Heart left ventricle (tissue), 13 donors: ENCODE measurements at regions not wholly inside any gene's neighbourhood (a gene's known extent, or its start where the extent isn't known, plus 50 kb on each side); places are given as distances from the start of the nearest gene placed in this dataset.
"Not testable (repeated sequence)": the region's sequence is repeated elsewhere in the genome, so short reads cannot be mapped to it uniquely, and the experiment has no call there.

Source experiments
- CTCF ChIP-seq, 12 donors: fragments of 200-600 bp; sonication (generic) in 4 of 12; IDR thresholded peaks; one replicate each; pipeline versions ENCODE4 v1.5.0 to v1.8.0; 2018 to 2022; ENCODE audit warnings: antibody characterized with exemption in 12 of 12, mild to moderate bottlenecking in 5 of 12
- POLR2A ChIP-seq, 2 donors: fragments of 450-650 bp; IDR thresholded peaks; one replicate each; pipeline ENCODE4 v1.6.1; 2017; ENCODE audit warnings: antibody characterized with exemption in 2 of 2, mild to moderate bottlenecking in 2 of 2, moderate library complexity in 2 of 2
- donor health status: ischemic (EF 13 %, LVEDD 7.1; RV severe dilation, severe dysfunction).
- donor health status: DM: no; HTN: yes; CAD: no.
- donor health status: DM: no; HTN: no; CAD: no.
- donor health status: ischemic (EF 25% LVEDD 6.9; RV normal size, moderate dysfunction).
- donor health status: ischemic (EF 25% LVEDD 5.7; RV mildly dilated, moderate dysfunction).
- donor health status: ischemic (EF 35%, LVEDD 5.7; RV mildly dilated, moderate dysfunction).
- donor health status: nonischemic (EF 11% LVEDD 7.7; RV severe dilation, severe dysfunction).
- donor health status: DM: yes; HTN: yes; CAD: no.
- donor health status: PGD.
- donor health status: ischemic (EF 29% LVEDD 5.4; RV normal size, mild dysfunction).
- donor health status: nonischemic (EF 23%, LVEDD 6.1; RV moderate dilation, normal function).

DNA sequence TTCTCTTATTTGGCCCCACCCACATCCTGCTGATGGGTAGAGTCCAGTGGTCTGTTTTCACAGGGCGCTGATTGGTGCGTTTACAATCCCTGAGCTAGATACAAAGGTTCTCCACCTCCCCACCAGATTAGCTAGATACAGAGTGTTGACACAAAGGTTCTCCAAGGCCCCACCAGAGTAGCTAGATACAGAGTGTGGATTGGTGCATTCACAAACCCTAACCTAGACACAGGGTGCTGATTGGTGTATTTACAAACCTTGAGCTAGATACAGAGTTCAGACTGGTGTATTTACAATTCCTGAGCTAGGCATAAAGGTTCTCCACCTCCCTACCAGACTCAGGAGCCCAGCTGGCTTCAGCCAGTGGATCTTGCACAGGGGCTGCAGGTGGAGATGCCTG lies 326.4 kb upstream of the USP9Y start:
- TF ChIP-seq CTCF, POLR2A (IDR thresholded peaks at IDR 0.05): not testable (repeated sequence)
